OCI-LY7 (cell line): ENCODE measurements at regions not wholly inside any gene's neighbourhood (a gene's known extent, or its start where the extent isn't known, plus 50 kb on each side); places are given as distances from the start of the nearest gene placed in this dataset.

Experiments
- BruUV-seq: library from RNA; stranded (reverse); fragments of 400-500 nt; replicated peaks from 2 replicates; lab custom pipeline; 2021; lab: Mats Ljungman, UMichigan
- CTCF ChIA-PET: fragments of 300-600 bp; sonication (Branson Sonifier 250); formaldehyde crosslinking; loops from one replicate; lab custom pipeline; 2022; ENCODE audit warnings: antibody characterized with exemption; ENCODE audit not compliant: unreplicated experiment; lab: Charles Lee
- POLR2A ChIA-PET: fragments of 300-600 bp; sonication (Branson Sonifier 250); formaldehyde crosslinking; loops from one replicate; lab custom pipeline; 2022; ENCODE audit warnings: antibody characterized with exemption; lab: Charles Lee
- DNase-seq: peaks from one replicate; pipeline ENCODE4 v3.0.0-alpha.2; 2015; ENCODE audit warnings: low spot score
- H2AFZ ChIP-seq: fragments of 200-600 bp; sonication (generic), shearing (Covaris generic); 2 replicates; pipeline ENCODE4 v1.6.1; 2014; ENCODE audit warnings: mild to moderate bottlenecking, antibody characterized with exemption, low read length, moderate library complexity
- H3K27ac ChIP-seq: fragments of 200-600 bp; sonication (generic); 2 replicates; pipeline ENCODE4 v1.5.1; 2014; ENCODE audit warnings: mixed run types, low read depth, mild to moderate bottlenecking, moderate library complexity, low read length, inconsistent platforms; ENCODE audit not compliant: poor library complexity, severe bottlenecking
- H3K36me3 ChIP-seq: fragments of 200-600 bp; sonication (generic); 2 replicates; pipeline ENCODE4 v1.6.1; 2014; ENCODE audit warnings: mild to moderate bottlenecking, antibody characterized with exemption, low read length, moderate library complexity, mixed read lengths; ENCODE audit not compliant: insufficient read depth
- H3K4me1 ChIP-seq: fragments of 200-600 bp; sonication (generic); 2 replicates; pipeline ENCODE4 v1.5.1; 2014; ENCODE audit warnings: mild to moderate bottlenecking, low read length; ENCODE audit not compliant: insufficient read depth, poor library complexity, severe bottlenecking
- H3K4me2 ChIP-seq: fragments of 200-600 bp; sonication (generic); 2 replicates; pipeline ENCODE4 v1.6.1; 2014; ENCODE audit warnings: mild to moderate bottlenecking, low read length
- H3K4me3 ChIP-seq: fragments of 200-600 bp; sonication (generic); 2 replicates; pipeline ENCODE4 v1.5.1; 2014; ENCODE audit warnings: mild to moderate bottlenecking, low read depth, low read length; ENCODE audit not compliant: poor library complexity, severe bottlenecking
- H3K79me2 ChIP-seq: fragments of 200-600 bp; sonication (generic); 2 replicates; pipeline ENCODE4 v1.6.1; 2016; ENCODE audit warnings: low read depth, mild to moderate bottlenecking, low read length, moderate library complexity, mixed read lengths; ENCODE audit not compliant: insufficient read depth
- H3K9me2 ChIP-seq: fragments of 200-600 bp; sonication (generic); 2 replicates; pipeline ENCODE4 v1.6.1; 2016; ENCODE audit warnings: mild to moderate bottlenecking, low read length, mixed read lengths; ENCODE audit not compliant: insufficient read depth
- H3K9me3 ChIP-seq: fragments of 200-600 bp; sonication (generic); 2 replicates; pipeline ENCODE4 v1.6.1; 2014; ENCODE audit warnings: mild to moderate bottlenecking, mixed run types, low read length, mixed read lengths
- H4K20me1 ChIP-seq: fragments of 200-600 bp; sonication (generic); 2 replicates; pipeline ENCODE4 v1.6.1; 2014; ENCODE audit warnings: mild to moderate bottlenecking, antibody characterized with exemption, low read length, moderate library complexity, mixed read lengths; ENCODE audit not compliant: insufficient read depth
- EZH2phosphoT487 ChIP-seq: fragments of 200-600 bp; sonication (generic); IDR thresholded peaks from 2 replicates; pipeline ENCODE4 v1.6.1; 2018; ENCODE audit warnings: low read depth, borderline replicate concordance, mild to moderate bottlenecking, mixed run types, antibody characterized with exemption, low read length, moderate library complexity, mixed read lengths
- intact Hi-C: fragments of 100-400 bp; cut with micrococcal nuclease; formaldehyde crosslinking; loops from one replicate; pipeline ENCODE4 v1.10.0; 2022; ENCODE audit not compliant: unreplicated experiment
- TF ChIP-seq, protein P1 (sequence below): fragments of 200-600 bp; sonication (generic); conservative IDR thresholded peaks from 2 replicates; pipeline ENCODE4 v1.5.1; 2014; ENCODE audit warnings: mild to moderate bottlenecking, antibody characterized with exemption, low read length, moderate library complexity, mixed read lengths

- Histone ChIP-seq H4K20me1 (no peaks in the 10 kb centered on the region), H3K4me2 (no peak overlapping the region), H3K4me3 (no peak overlapping the region), H3K4me1 (no peaks in the 10 kb centered on the region), H3K9me3 (no peaks in the 10 kb centered on the region), H3K27ac (no peak overlapping the region), H3K79me2 (no peaks in the 10 kb centered on the region), H3K9me2 (no peaks in the 10 kb centered on the region), H2AFZ (no peak overlapping the region), H3K36me3 (no peaks in the 10 kb centered on the region)
- CTCF ChIA-PET = no interaction called here
- no peak for TF ChIP-seq EZH2phosphoT487
- TF ChIP-seq, protein P1, sequence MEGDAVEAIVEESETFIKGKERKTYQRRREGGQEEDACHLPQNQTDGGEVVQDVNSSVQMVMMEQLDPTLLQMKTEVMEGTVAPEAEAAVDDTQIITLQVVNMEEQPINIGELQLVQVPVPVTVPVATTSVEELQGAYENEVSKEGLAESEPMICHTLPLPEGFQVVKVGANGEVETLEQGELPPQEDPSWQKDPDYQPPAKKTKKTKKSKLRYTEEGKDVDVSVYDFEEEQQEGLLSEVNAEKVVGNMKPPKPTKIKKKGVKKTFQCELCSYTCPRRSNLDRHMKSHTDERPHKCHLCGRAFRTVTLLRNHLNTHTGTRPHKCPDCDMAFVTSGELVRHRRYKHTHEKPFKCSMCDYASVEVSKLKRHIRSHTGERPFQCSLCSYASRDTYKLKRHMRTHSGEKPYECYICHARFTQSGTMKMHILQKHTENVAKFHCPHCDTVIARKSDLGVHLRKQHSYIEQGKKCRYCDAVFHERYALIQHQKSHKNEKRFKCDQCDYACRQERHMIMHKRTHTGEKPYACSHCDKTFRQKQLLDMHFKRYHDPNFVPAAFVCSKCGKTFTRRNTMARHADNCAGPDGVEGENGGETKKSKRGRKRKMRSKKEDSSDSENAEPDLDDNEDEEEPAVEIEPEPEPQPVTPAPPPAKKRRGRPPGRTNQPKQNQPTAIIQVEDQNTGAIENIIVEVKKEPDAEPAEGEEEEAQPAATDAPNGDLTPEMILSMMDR = no peak
- no TSS peak for BruUV-seq
- no peak for DNase-seq
- intact Hi-C loops = no loop called here
- POLR2A ChIA-PET = interaction anchor here (0.7 kb wide), 1 partner anchor 10 kb away, joined by 3 read pairs; no protein-coding TSS in a partner anchor
Observed at GRCh38 chr1:57724535-57724934, 300.7 kb upstream of the DAB1 start.

DNA sequence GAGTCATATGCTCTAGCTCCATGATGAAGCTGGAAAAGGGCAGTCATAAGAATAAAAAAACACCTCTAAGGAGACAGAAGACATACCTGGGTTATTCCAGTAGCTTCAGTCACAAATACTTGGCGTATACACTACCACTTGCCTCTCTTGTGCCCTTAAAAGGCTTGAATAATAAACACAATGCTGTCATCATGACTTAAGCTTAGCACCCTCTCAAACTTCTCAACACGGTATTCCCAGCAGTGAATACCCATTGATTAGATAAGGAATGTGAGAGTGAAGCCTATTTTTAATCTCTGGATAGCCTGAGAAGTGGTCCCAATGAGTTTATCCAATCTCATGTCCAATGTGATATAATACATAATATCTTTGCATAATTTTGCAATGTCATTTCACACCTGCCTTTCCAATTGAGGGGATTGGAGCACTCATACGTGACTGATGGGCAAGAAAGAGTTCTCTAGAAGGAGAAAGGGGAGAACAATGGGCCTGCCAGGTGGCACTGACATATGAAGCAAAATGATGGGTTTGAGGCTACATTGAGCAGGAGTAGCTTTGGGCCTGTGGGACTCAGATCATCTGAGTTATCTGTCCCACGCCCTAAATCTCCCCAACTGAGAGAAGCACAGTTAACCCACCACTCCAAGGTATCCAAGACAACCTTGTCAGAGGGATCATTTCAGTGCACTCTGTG, 298.6 kb upstream of the DAB1 start:
- H3K9me3 ChIP-seq = no peaks in the 10 kb centered on the region
- intact Hi-C loops = no loop called here
- H3K4me1 ChIP-seq = no peaks in the 10 kb centered on the region
- H3K79me2 ChIP-seq = no peaks in the 10 kb centered on the region
- H3K4me3 ChIP-seq = no peak overlapping the region
- no peaks in the 10 kb centered on the region for H3K36me3 ChIP-seq
- no TSS peak for BruUV-seq
- ChIA-PET CTCF (no interaction called here), POLR2A (interaction anchor here (0.6 kb wide), 2 partner anchors 510 to 1581 kb away, joined by 3 to 5 read pairs; no protein-coding TSS in a partner anchor)
- TF ChIP-seq EZH2phosphoT487 = no peak
- TF ChIP-seq, protein P1 = no peak
- H2AFZ ChIP-seq = no peak overlapping the region
- H4K20me1 ChIP-seq = no peaks in the 10 kb centered on the region
- H3K27ac ChIP-seq = no peak overlapping the region
- H3K9me2 ChIP-seq = no peaks in the 10 kb centered on the region
- no peak for DNase-seq
- H3K4me2 ChIP-seq = no peak overlapping the region

DNA sequence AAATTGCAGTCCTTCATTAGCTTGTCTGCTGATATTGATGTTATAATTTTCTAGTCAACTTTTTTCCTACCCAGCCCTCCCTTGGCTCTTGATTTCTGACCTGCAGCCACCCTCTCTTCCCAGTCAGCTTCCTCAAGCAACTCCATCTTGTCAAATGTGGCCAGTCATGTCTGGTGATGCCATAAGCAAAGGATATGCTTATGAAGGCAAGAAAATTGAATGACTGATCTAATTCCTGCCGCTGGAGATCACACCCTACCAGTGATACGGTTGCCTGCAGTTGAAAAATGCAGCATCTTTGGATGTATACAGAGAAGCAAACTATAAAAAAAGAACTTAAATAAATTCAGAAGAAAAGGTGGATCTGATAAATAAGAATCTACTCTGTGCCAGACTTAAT, 297.1 kb upstream of the DAB1 start:
- CTCF ChIA-PET = no interaction called here

More for the DNA sequence above, 297.1 kb upstream of the DAB1 start:
- POLR2A ChIA-PET = no interaction called here
- Histone ChIP-seq H4K20me1 (no peaks in the 10 kb centered on the region), H3K9me2 (no peaks in the 10 kb centered on the region), H3K9me3 (no peaks in the 10 kb centered on the region), H3K79me2 (no peaks in the 10 kb centered on the region), H3K4me2 (no peak overlapping the region), H2AFZ (no peak overlapping the region), H3K4me3 (no peak overlapping the region), H3K27ac (no peak overlapping the region), H3K36me3 (no peaks in the 10 kb centered on the region), H3K4me1 (no peaks in the 10 kb centered on the region)
- DNase-seq = no peak
- no TSS peak for BruUV-seq
- intact Hi-C loops = no loop called here
- TF ChIP-seq, protein P1 = no peak
- no peak for TF ChIP-seq EZH2phosphoT487
